NCI-H146 (cell line): ENCODE measurements at regions not wholly inside any gene's neighbourhood (a gene's known extent, or its start where the extent isn't known, plus 50 kb on each side); places are given as distances from the start of the nearest gene placed in this dataset.
"Not testable (repeated sequence)": the region's sequence is repeated elsewhere in the genome, so short reads cannot be mapped to it uniquely, and the experiment has no call there.

Experiments
- DNase-seq: peaks from one replicate; lab custom pipeline; 2025; lab: John Stamatoyannopoulos, UW

GRCh38 chr5:153939101-153939500 is 99.6 kb downstream of the FAM114A2 start:
- no peak for DNase-seq

DNA sequence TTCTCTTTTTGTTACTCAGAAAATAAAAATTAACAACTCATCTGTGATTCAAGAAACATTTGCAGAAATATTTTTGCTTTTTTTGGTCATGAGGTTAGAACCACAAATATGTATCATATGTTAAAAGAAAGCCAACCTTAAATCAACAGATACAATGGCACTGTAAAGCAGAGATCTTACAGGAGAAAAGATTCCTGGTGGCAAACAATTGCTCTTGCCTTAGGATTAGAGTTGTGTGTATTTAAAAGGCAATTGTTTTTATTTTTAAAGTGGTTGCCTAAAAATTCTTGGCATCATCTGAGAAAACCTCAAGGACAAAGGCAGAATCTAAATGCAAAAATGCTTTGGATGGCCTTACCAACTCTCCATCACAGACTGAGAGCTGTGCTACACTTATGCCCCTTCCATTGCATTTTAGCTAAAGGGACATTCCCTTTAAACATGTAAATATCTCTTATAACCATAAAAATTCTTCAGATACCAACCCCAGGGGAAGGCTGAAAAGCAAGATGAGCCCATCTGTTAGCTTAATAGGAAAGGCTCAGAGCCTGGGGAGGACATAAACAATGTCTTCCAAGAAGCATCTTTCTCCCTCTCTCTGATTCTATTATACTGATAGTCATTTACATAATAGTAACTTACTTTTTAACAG is 100.4 kb downstream of the FAM114A2 start:
- no peak for DNase-seq

GRCh38 chr5:153937661-153938060 is 101.0 kb downstream of the FAM114A2 start:
- no peak for DNase-seq

- DNase-seq: not testable (repeated sequence)
Observed at GRCh38 chr5:153935151-153935550, 103.6 kb downstream of the FAM114A2 start.

- no peak for DNase-seq
Observed at GRCh38 chr5:153926201-153926600, 112.5 kb downstream of the FAM114A2 start.

GRCh38 chr5:153919161-153919560 is 119.5 kb downstream of the FAM114A2 start:
- DNase-seq: no peak

- DNase-seq: no peak
Observed at GRCh38 chr5:153907170-153907775, 131.4 kb downstream of the FAM114A2 start.

GRCh38 chr5:153905219-153905618 is 133.5 kb downstream of the FAM114A2 start:
- DNase-seq: peak; percentile 18

- no peak for DNase-seq
Observed at GRCh38 chr5:153903321-153903720, 135.4 kb downstream of the FAM114A2 start.

- no peak for DNase-seq
Observed at GRCh38 chr5:153902016-153902415, 136.7 kb downstream of the FAM114A2 start.

DNA sequence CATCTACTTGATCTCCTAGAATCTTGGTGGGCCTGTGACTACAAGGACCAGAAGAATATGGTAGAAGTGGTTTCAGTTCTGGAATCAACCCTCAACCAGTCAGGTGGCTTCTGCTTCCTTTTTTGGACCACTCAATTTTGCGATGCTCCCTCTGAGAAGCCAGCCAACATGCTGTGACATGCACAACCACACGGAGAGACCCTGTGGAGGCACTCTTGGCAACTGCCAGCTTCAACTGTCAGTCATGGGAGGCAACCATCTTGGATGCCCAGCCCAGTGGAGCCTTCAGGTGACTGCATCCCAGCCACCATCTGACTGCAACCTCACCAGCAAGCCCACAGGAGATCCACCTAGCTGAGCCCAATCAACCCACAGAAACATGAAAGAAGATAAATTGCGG is 137.3 kb downstream of the FAM114A2 start:
- no peak for DNase-seq

DNA sequence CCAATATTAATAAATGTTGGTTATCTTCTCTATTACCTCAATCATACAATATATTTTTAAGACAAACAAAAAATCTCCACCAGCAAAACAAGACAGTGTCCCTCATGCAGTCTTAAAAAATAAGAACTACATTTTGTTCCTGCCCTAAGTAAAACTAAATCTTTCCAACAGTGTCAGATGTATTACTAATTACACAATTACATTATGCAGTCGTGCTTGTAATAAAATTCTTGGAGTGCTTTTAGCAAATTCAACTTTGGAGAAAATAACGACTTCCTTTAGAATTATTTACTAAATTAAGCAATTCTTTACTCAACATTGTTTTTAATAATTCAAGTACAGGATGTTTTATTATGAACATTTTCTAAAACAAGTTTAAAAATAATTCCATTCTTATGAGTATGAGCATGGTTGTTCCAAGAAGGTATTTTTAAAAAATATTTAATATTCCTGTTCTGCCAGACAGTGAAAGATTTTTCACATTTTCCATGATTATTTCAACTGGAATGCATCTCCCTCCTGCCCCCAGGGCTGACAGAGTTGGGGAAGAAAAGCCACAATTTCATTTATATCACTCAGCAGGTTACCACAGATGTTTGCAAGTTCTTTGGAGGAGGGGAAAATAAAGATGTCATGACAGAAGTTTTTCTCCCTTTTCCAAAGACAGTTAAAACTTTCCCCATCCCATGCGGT is 137.9 kb downstream of the FAM114A2 start:
- DNase-seq: no peak

DNA sequence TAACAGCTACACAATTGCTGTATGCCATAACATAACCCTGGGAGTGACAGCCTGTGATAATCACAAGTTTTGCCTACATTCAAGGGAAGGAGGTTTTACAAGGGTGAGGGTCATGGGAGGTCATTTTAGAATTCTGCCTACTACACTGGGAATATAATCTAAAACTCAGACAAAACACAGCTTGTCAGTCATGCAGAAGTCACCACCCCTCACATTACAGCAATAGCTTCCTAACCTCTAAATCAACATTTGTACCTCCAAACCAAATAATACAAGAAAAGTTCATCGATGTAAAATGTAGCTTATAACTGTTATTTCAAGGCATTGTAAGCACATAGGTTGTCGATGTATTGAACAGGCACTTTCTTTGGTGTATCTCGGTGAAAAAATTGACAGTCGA is 139.0 kb downstream of the FAM114A2 start:
- DNase-seq: no peak

DNA sequence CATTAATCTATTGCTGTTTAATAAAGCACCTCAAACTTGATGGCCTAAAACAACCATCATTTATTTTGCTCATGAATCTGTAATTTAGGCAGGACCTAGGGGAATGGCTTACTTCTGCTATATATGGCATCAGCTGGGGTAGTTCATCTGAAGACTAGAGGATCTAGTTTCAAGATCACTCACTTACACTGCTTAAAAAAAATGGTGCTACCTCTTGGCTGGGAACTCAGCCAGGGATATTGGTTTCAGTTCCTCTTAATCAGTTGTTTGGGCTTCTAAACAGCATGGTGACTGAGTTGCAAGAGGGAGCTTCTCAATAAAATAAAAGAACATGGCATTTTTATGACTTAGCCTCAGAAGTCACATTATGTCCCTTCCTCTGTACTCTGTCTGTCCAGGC is 142.0 kb downstream of the FAM114A2 start:
- DNase-seq: no peak

GRCh38 chr5:153896117-153896516 is 142.6 kb downstream of the FAM114A2 start:
- no peak for DNase-seq

GRCh38 chr5:153895266-153895665 is 143.4 kb downstream of the FAM114A2 start:
- no peak for DNase-seq

DNA sequence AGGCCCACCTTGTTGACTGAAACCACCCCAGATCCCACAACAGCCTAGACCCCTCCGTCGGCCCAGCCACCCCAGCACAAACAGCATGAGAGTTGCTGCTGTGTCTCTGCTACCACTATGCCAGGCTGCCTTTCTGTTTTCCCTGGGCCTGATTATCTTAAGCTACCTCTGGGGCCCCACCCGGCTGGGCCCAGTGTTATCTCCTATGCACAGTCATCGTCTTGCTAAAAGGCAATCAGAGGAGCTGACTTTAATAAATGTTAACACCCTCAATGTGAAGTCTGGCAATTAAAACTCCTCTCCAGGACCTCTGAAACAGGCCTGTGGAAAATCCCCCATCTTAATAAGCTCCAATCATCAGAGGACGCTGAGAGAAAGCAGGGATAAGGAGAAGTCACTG is 144.9 kb downstream of the FAM114A2 start:
- no peak for DNase-seq

DNA sequence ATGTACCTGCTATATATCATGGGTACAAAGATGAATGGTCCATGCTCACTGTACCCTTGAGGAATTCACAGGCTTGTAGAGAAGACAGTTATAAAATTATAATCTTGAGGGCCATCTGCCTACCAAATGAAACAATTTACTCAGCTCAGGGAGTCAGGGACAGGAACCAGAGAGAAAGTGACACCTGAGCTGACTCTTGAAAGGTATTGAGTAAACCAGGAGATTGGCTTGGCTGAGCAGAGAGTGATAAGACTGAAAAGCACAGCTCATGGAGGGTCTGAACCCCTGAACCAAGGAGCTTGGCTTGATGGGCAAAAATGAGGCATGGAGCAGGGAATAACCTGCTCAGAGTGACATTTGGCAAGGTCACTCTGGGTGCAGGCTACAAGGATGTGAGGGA is 147.3 kb downstream of the FAM114A2 start:
- DNase-seq: no peak

DNA sequence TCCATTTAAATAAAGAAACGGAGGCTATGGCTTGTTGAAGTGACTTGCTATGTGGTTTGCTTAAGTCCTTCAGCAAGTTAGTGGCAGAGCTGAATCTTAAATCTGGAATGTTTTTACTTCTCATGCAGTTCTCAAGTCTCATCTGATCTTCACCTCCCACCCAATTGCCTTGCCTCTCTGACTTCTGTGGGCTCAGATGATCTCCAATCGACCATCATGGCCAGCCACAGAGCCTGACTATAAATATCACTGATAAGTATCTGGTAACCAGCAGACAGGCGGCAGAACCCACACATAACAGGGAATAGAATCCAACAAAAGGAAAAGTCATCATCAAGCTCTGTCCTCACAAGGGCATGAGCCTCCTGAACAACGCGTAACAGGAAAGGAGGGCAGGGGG is 149.9 kb downstream of the FAM114A2 start:
- DNase-seq: peak; percentile 4

DNA sequence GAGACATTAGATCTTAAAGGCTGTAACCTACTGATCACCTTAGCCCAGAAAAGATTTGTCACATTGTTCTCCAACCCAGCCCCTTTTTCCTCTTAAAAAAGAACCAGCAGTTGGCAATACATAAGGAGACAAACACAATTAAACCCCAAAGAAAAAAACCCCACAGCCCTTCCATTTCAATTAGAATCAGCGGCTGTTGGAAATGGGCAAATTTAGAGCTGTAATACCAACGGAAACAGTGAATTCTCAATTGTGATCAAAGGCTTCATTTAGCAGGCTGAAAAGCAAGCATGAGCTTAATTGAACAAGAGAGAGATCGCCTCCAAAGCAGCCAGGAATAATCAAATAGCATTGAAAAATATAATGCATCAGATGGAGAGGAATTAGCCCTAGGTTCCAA is 153.6 kb downstream of the FAM114A2 start:
- no peak for DNase-seq

- no peak for DNase-seq
Observed at GRCh38 chr5:153884612-153884957, 154.1 kb downstream of the FAM114A2 start.

- peak; percentile 51 for DNase-seq
Observed at GRCh38 chr5:153883854-153884611, 154.7 kb downstream of the FAM114A2 start.

DNA sequence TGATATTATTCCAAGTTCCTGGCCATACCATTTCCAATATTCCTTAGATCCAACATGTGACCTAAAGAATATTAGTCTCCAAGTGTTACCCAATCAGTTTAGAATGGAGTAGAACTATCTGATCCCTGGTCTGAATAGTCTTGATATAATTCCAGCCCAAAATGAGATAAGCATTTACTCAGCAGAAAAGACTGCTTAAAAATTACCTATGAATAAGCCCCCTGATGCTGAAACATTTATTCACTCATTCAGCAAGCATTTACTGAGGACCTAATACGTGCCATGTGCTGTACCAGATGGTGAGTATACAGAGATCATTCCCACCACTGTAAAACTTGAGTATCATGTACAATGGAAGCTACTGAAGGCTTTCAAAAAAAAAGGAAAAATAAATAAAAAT is 157.0 kb downstream of the FAM114A2 start:
- DNase-seq: no peak
